Muscle of arm (tissue), 1 donor: ENCODE measurements at regions not wholly inside any gene's neighbourhood (a gene's known extent, or its start where the extent isn't known, plus 50 kb on each side); places are given as distances from the start of the nearest gene placed in this dataset.
"Not testable (repeated sequence)": the region's sequence is repeated elsewhere in the genome, so short reads cannot be mapped to it uniquely, and the experiment has no call there.

Experiments used
- DNase-seq: peaks from one replicate; pipeline ENCODE4 v3.0.0-alpha.2; 2013

GRCh38 chr9:115804206-115804605, 349.4 kb upstream of the PAPPA start:
- no peak for DNase-seq

- DNase-seq = no peak
Measured at GRCh38 chr9:115808108-115808507, 345.5 kb upstream of the PAPPA start.

GRCh38 chr9:115808695-115809094, 344.9 kb upstream of the PAPPA start:
- DNase-seq = no peak

GRCh38 chr9:115810166-115810565, 343.4 kb upstream of the PAPPA start:
- DNase-seq = no peak

GRCh38 chr9:115814081-115814480, 339.5 kb upstream of the PAPPA start:
- no peak for DNase-seq

GRCh38 chr9:115815786-115816185, 337.8 kb upstream of the PAPPA start:
- DNase-seq = peak; percentile 45

GRCh38 chr9:115818651-115819050, 334.9 kb upstream of the PAPPA start:
- not testable (repeated sequence) for DNase-seq

GRCh38 chr9:115832031-115832430, 321.6 kb upstream of the PAPPA start:
- DNase-seq = no peak

GRCh38 chr9:115837618-115838017, 316.0 kb upstream of the PAPPA start:
- DNase-seq = no peak

GRCh38 chr9:115838417-115838816, 315.2 kb upstream of the PAPPA start:
- DNase-seq = no peak

GRCh38 chr9:115844433-115844832, 309.2 kb upstream of the PAPPA start:
- DNase-seq = not testable (repeated sequence)

GRCh38 chr9:115845648-115846312, 307.8 kb upstream of the PAPPA start:
- no peak for DNase-seq

- DNase-seq = peak; percentile 13
Measured at GRCh38 chr9:115847216-115847615, 306.4 kb upstream of the PAPPA start.

- DNase-seq = no peak
Measured at GRCh38 chr9:115849679-115850412, 303.7 kb upstream of the PAPPA start.

GRCh38 chr9:115850548-115851304, 302.9 kb upstream of the PAPPA start:
- no peak for DNase-seq

- DNase-seq = no peak
Measured at GRCh38 chr9:115855458-115856133, 298.0 kb upstream of the PAPPA start.

GRCh38 chr9:115858421-115858820, 295.2 kb upstream of the PAPPA start:
- not testable (repeated sequence) for DNase-seq

GRCh38 chr9:115862021-115862420, 291.6 kb upstream of the PAPPA start:
- DNase-seq = no peak

- DNase-seq = no peak
Measured at GRCh38 chr9:115864581-115864980, 289.0 kb upstream of the PAPPA start.

- no peak for DNase-seq
Measured at GRCh38 chr9:115867326-115867725, 286.3 kb upstream of the PAPPA start.

GRCh38 chr9:115877852-115878438, 275.6 kb upstream of the PAPPA start:
- no peak for DNase-seq

GRCh38 chr9:115879451-115879850, 274.1 kb upstream of the PAPPA start:
- DNase-seq = no peak
